ENCODE measurements at regions not wholly inside any gene's neighbourhood (a gene's known extent, or its start where the extent isn't known, plus 50 kb on each side); places are given as distances from the start of the nearest gene placed in this dataset.

- DNase-seq, result no peak
Measured at GRCh38 chr4:37124800-37125199, 119.7 kb upstream of the NWD2 start.

GRCh38 chr4:37126051-37126450, 118.5 kb upstream of the NWD2 start:
- no peak for DNase-seq

GRCh38 chr4:37130465-37130864, 114.1 kb upstream of the NWD2 start:
- no peak for DNase-seq

GRCh38 chr4:37132351-37132974, 112.1 kb upstream of the NWD2 start:
- DNase-seq, result no peak

- DNase-seq, result no peak
Measured at GRCh38 chr4:37132975-37133360, 111.6 kb upstream of the NWD2 start.

GRCh38 chr4:37138019-37138653, 106.4 kb upstream of the NWD2 start:
- no peak for DNase-seq

GRCh38 chr4:37138789-37139188, 105.8 kb upstream of the NWD2 start:
- no peak for DNase-seq

- DNase-seq, result no peak
Measured at GRCh38 chr4:37139987-37140386, 104.6 kb upstream of the NWD2 start.

- no peak for DNase-seq
Measured at GRCh38 chr4:37146260-37146659, 98.3 kb upstream of the NWD2 start.

GRCh38 chr4:37157476-37158167, 86.9 kb upstream of the NWD2 start:
- DNase-seq, result no peak

GRCh38 chr4:37160653-37161052, 83.9 kb upstream of the NWD2 start:
- DNase-seq, result no peak

GRCh38 chr4:37165844-37166243, 78.7 kb upstream of the NWD2 start:
- DNase-seq, result no peak

- no peak for DNase-seq
Measured at GRCh38 chr4:37169956-37170355, 74.6 kb upstream of the NWD2 start.

GRCh38 chr4:37188100-37188499, 56.4 kb upstream of the NWD2 start:
- no peak for DNase-seq

Measured in SW 1271 (cell line).